Kidney epithelial cell (primary cell): ENCODE measurements at regions not wholly inside any gene's neighbourhood (a gene's known extent, or its start where the extent isn't known, plus 50 kb on each side); places are given as distances from the start of the nearest gene placed in this dataset.

Experiments
- DNase-seq: peaks from one replicate; pipeline ENCODE4 v3.0.0-alpha.2; 2010; ENCODE audit warnings: low read depth
- H3K27me3 ChIP-seq: 2 replicates; pipeline ENCODE4 v1.6.0; 2011; ENCODE audit warnings: low read length; ENCODE audit not compliant: control insufficient read depth, insufficient read depth
- H3K36me3 ChIP-seq: 2 replicates; pipeline ENCODE4 v1.5.1; 2011; ENCODE audit warnings: low read length; ENCODE audit not compliant: control insufficient read depth, insufficient read depth
- H3K4me3 ChIP-seq: 2 replicates; pipeline ENCODE4 v1.5.1; 2011; ENCODE audit warnings: low read depth, mild to moderate bottlenecking, control low read depth, low read length
- TF ChIP-seq, protein P1 (sequence below): IDR thresholded peaks from 2 replicates; pipeline ENCODE4 v1.5.1; 2011; ENCODE audit warnings: mild to moderate bottlenecking, moderate library complexity, low read length, control low read depth, inconsistent platforms; ENCODE audit not compliant: insufficient read depth, poor library complexity, severe bottlenecking

DNA sequence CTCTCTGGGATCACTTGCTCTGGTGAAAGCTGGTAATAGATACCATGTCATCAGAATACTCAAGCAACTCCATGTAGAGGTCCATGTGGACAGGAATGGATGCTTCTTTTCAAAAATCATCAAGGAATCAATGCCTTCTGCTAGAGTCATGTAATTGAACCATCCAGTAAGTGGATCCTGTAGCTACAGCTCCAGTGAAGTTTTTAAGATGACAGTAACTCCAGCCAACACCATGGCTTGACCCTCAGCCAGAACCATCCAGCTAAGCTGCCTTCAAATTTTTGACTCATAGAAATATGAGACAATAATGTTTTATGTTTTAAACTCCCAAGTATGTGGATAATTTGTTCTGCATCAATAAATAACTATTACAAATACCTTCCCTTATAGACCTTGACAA is 923.7 kb downstream of the EPHA3 start:
- Histone ChIP-seq H3K27me3 (no peaks in the 10 kb centered on the region), H3K4me3 (no peak overlapping the region), H3K36me3 (no peaks in the 10 kb centered on the region)
- no peak for DNase-seq
- TF ChIP-seq, protein P1, sequence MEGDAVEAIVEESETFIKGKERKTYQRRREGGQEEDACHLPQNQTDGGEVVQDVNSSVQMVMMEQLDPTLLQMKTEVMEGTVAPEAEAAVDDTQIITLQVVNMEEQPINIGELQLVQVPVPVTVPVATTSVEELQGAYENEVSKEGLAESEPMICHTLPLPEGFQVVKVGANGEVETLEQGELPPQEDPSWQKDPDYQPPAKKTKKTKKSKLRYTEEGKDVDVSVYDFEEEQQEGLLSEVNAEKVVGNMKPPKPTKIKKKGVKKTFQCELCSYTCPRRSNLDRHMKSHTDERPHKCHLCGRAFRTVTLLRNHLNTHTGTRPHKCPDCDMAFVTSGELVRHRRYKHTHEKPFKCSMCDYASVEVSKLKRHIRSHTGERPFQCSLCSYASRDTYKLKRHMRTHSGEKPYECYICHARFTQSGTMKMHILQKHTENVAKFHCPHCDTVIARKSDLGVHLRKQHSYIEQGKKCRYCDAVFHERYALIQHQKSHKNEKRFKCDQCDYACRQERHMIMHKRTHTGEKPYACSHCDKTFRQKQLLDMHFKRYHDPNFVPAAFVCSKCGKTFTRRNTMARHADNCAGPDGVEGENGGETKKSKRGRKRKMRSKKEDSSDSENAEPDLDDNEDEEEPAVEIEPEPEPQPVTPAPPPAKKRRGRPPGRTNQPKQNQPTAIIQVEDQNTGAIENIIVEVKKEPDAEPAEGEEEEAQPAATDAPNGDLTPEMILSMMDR = no peak

DNA sequence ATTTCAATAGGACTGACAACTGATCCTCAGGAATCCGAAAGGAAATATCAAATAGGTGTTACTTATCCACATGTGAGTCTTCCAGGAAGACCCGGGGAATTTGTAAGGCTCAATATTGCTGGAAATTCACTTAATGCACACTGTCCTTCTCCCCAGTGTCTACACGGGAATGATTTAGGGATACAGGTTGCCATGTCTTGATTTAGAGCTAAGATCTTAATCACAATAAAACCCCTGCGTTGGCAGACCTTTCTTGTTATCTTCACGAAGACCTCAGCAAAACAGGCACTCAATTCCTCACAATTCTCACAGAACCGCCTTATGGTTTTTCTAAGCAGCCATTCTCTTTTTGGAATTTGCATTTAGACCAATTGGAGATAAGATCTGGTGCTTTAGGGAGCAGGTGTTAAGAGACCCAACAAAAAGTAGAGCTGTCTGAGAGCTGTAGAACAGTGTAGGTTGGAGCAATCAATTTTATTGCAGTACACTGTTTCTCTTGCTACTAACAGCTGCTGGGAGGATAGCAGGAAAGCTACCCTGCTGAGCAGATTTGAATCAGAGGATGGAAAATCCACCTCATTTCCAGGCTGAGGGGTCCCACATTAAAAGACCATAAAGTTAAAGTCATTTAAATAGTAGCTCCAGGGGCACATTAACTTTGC is 925.7 kb downstream of the EPHA3 start:
- H3K36me3 ChIP-seq = no peaks in the 10 kb centered on the region
- DNase-seq = no peak
- H3K4me3 ChIP-seq = no peak overlapping the region
- H3K27me3 ChIP-seq = no peaks in the 10 kb centered on the region
- TF ChIP-seq, protein P1 = no peak

DNA sequence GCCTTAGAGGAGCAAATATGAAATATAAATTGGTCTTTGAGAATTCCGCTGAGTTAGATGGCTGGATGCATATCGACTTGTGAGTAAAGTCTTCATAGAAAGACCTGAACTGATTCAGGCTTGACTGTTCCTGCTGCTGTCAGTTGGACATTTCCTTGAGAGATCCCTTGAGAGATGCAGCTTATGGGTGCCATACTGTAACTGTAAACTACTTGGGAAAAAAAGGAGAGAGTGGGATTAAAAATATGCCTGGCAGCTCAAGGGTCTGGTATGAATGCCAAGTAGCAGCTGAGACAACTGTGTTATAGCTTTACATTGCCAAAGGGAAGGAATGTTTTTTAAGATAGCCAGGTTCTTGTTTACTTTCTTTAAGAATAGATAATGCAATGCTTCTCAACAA is 926.6 kb downstream of the EPHA3 start:
- DNase-seq = no peak
- H3K27me3 ChIP-seq = no peaks in the 10 kb centered on the region
- no peak overlapping the region for H3K4me3 ChIP-seq
- H3K36me3 ChIP-seq = no peaks in the 10 kb centered on the region
- TF ChIP-seq, protein P1 = no peak

DNA sequence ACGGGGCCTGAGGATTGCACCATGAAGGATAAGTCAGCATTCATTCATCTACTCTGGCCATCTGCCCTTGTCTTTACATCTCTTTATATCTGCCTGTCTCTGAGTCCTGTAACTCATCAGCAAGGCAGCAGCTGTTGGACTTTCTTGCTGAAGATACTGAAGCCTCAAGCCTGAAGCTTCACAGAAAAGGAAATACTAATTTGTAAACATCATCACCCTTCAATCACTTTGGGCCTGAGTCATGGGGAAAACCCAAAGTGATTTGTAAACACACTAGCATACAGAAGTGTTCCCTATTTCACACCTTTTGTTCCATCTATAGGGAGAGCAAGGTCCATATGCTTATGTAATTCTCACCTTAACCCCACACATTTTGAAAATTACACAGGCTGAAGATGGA is 928.2 kb downstream of the EPHA3 start:
- no peak for DNase-seq
- no peaks in the 10 kb centered on the region for H3K36me3 ChIP-seq

DNA sequence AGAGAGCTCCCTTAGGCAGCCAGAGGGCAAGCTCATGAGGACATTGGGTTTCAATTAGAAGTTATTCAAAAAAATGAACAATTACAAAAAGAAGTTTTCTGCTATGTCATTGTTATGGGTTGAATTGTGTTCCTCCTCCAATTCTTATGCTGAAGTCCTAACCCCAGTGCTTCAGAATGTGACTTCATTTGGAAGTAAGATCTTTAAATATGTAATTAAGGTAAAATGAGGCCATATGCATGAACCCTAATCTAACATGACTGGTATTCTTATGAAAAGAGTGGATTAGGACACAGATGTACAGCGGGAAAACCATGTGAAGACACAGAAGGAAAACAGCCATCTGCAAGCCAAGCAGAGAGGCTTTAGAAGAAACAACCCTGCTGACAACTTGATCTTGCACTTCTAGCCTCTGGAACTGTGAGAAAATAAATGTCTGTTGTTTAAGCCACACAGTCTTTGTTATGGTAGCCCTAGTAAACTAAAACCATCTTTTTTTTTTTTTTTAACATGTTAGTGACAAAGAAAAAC is 929.6 kb downstream of the EPHA3 start:
- no peak overlapping the region for H3K4me3 ChIP-seq
- TF ChIP-seq, protein P1 = no peak
- H3K27me3 ChIP-seq = no peaks in the 10 kb centered on the region
- H3K36me3 ChIP-seq = no peaks in the 10 kb centered on the region
- no peak for DNase-seq

More for the DNA sequence above, 928.2 kb downstream of the EPHA3 start:
- Histone ChIP-seq H3K27me3 (no peaks in the 10 kb centered on the region), H3K4me3 (no peak overlapping the region)
- TF ChIP-seq, protein P1 = no peak

DNA sequence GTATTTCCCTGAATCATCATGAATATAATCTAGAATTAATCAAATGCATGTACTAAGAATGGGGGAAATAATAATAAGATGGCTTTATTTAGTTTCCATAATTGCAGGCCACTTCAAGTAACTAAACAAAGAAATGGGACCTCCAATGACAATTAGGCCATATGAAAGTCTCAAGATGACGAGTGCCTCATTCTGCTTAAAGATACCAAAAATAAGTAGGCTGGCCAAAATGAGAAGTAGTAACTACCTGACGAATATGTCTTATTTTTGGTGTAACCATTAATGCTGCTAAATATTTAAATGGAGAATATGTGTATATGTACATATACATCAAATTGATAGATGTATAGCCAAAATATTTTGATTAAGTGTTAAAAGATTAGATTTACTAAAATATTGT is 932.6 kb downstream of the EPHA3 start:
- Histone ChIP-seq H3K27me3 (no peaks in the 10 kb centered on the region), H3K4me3 (no peak overlapping the region), H3K36me3 (no peaks in the 10 kb centered on the region)
- DNase-seq = no peak
- TF ChIP-seq, protein P1 = no peak
